ENCODE measurements at regions not wholly inside any gene's neighbourhood (a gene's known extent, or its start where the extent isn't known, plus 50 kb on each side); places are given as distances from the start of the nearest gene placed in this dataset.
A peak's percentile ranks its signal among the peaks of the same experiment; 100 is the strongest.
"Not testable (repeated sequence)": the region's sequence is repeated elsewhere in the genome, so short reads cannot be mapped to it uniquely, and the experiment has no call there.

- DNase-seq: no peak
These were observed 924.4 kb upstream of the LRFN5 start for GRCh38 chr14:40682131-40682913.

- DNase-seq: no peak
These were observed 927.4 kb upstream of the LRFN5 start for GRCh38 chr14:40679256-40679655.

- not testable (repeated sequence) for DNase-seq
These were observed 929.5 kb upstream of the LRFN5 start for GRCh38 chr14:40677206-40677605.

GRCh38 chr14:40674502-40674901 is 932.2 kb upstream of the LRFN5 start:
- no peak for DNase-seq

- DNase-seq: peak; percentile 64
These were observed 950.4 kb upstream of the LRFN5 start for GRCh38 chr14:40656311-40656710.

GRCh38 chr14:40652089-40652691 is 954.5 kb upstream of the LRFN5 start:
- DNase-seq: no peak

GRCh38 chr14:40630471-40630870 is 976.2 kb upstream of the LRFN5 start:
- DNase-seq: peak; percentile 16

GRCh38 chr14:40629551-40630137 is 977.0 kb upstream of the LRFN5 start:
- peak; percentile 58 for DNase-seq

GRCh38 chr14:40629144-40629543 is 977.5 kb upstream of the LRFN5 start:
- DNase-seq: peak; percentile 30

GRCh38 chr14:40623643-40624042 is 983.0 kb upstream of the LRFN5 start:
- DNase-seq: peak; percentile 3

GRCh38 chr14:40618225-40618898 is 988.3 kb upstream of the LRFN5 start:
- no peak for DNase-seq

GRCh38 chr14:40616579-40616978 is 990.1 kb upstream of the LRFN5 start:
- no peak for DNase-seq

- no peak for DNase-seq
These were observed 1005.6 kb upstream of the LRFN5 start for GRCh38 chr14:40601063-40601462.

- no peak for DNase-seq
These were observed 1007.0 kb upstream of the LRFN5 start for GRCh38 chr14:40599725-40600124.

- peak; percentile 13 for DNase-seq
These were observed 1025.4 kb upstream of the LRFN5 start for GRCh38 chr14:40581264-40581663.

- no peak for DNase-seq
These were observed 1029.7 kb upstream of the LRFN5 start for GRCh38 chr14:40576880-40577478.

GRCh38 chr14:40574780-40575179 is 1031.9 kb upstream of the LRFN5 start:
- DNase-seq: peak; percentile 26

- DNase-seq: no peak
These were observed 1081.4 kb upstream of the LRFN5 start for GRCh38 chr14:40525314-40525713.

GRCh38 chr14:40523123-40523522 is 1083.6 kb upstream of the LRFN5 start:
- no peak for DNase-seq

- DNase-seq: peak; percentile 8
These were observed 1062.2 kb upstream of the FBXO33 start for GRCh38 chr14:40494483-40494882.

GRCh38 chr14:40487824-40488223 is 1055.6 kb upstream of the FBXO33 start:
- DNase-seq: no peak

GRCh38 chr14:40485688-40486087 is 1053.5 kb upstream of the FBXO33 start:
- no peak for DNase-seq

- no peak for DNase-seq
These were observed 1043.8 kb upstream of the FBXO33 start for GRCh38 chr14:40476005-40476404.
